ENCODE measurements at regions not wholly inside any gene's neighbourhood (a gene's known extent, or its start where the extent isn't known, plus 50 kb on each side); places are given as distances from the start of the nearest gene placed in this dataset.

GRCh38 chr3:71966185-71966584 lies 181.2 kb upstream of the PROK2 start:
- TF ChIP-seq CTCF (IDR thresholded peaks at IDR 0.05; ENCODE audit: low read depth, low read length), result no peak
- Histone ChIP-seq H3K9me3 (no peaks in the 10 kb centered on the region), H3K36me3 (no peaks in the 10 kb centered on the region), H3K27me3 (no peaks in the 10 kb centered on the region), H3K4me1 (peaks cover 27% of the 10 kb centered on the region), H3K4me3 (ENCODE audit: low read depth, low read length) (no peak overlapping the region)
- DNase-seq, result no peak

- no peaks in the 10 kb centered on the region for H3K27me3 ChIP-seq
- no peaks in the 10 kb centered on the region for H3K36me3 ChIP-seq
- H3K4me1 ChIP-seq, result peaks cover 27% of the 10 kb centered on the region
- no peak for TF ChIP-seq CTCF (IDR thresholded peaks at IDR 0.05; ENCODE audit: low read depth, low read length)
- no peak overlapping the region for H3K4me3 ChIP-seq (ENCODE audit: low read depth, low read length)
- H3K9me3 ChIP-seq, result no peaks in the 10 kb centered on the region
- DNase-seq, result peak; percentile 68
These were observed 179.2 kb upstream of the PROK2 start for GRCh38 chr3:71964170-71964569.

- no peak for DNase-seq
- Histone ChIP-seq H3K4me1 (peaks cover 24% of the 10 kb centered on the region), H3K27me3 (no peaks in the 10 kb centered on the region), H3K36me3 (no peaks in the 10 kb centered on the region), H3K4me3 (ENCODE audit: low read depth, low read length) (no peak overlapping the region), H3K9me3 (no peaks in the 10 kb centered on the region)
- TF ChIP-seq CTCF (IDR thresholded peaks at IDR 0.05; ENCODE audit: low read depth, low read length), result no peak
These were observed 177.8 kb upstream of the PROK2 start for GRCh38 chr3:71962561-71963240.

GRCh38 chr3:71961891-71962290 lies 176.9 kb upstream of the PROK2 start:
- TF ChIP-seq CTCF (IDR thresholded peaks at IDR 0.05; ENCODE audit: low read depth, low read length), result no peak
- H3K27me3 ChIP-seq, result no peaks in the 10 kb centered on the region
- no peaks in the 10 kb centered on the region for H3K36me3 ChIP-seq
- H3K4me3 ChIP-seq (ENCODE audit: low read depth, low read length), result no peak overlapping the region
- DNase-seq, result no peak
- H3K4me1 ChIP-seq, result peaks cover 24% of the 10 kb centered on the region
- H3K9me3 ChIP-seq, result no peaks in the 10 kb centered on the region

- H3K27me3 ChIP-seq, result no peaks in the 10 kb centered on the region
- H3K4me3 ChIP-seq (ENCODE audit: low read depth, low read length), result no peak overlapping the region
- H3K9me3 ChIP-seq, result no peaks in the 10 kb centered on the region
- TF ChIP-seq CTCF (IDR thresholded peaks at IDR 0.05; ENCODE audit: low read depth, low read length), result no peak
- H3K4me1 ChIP-seq, result peaks cover 29% of the 10 kb centered on the region
- no peaks in the 10 kb centered on the region for H3K36me3 ChIP-seq
- no peak for DNase-seq
These were observed 176.4 kb upstream of the PROK2 start for GRCh38 chr3:71961378-71961777.

GRCh38 chr3:71958533-71958932 lies 173.6 kb upstream of the PROK2 start:
- Histone ChIP-seq H3K9me3 (no peaks in the 10 kb centered on the region), H3K4me3 (ENCODE audit: low read depth, low read length) (no peak overlapping the region), H3K4me1 (peaks cover 28% of the 10 kb centered on the region), H3K36me3 (no peaks in the 10 kb centered on the region), H3K27me3 (no peaks in the 10 kb centered on the region)
- DNase-seq, result no peak
- no peak for TF ChIP-seq CTCF (IDR thresholded peaks at IDR 0.05; ENCODE audit: low read depth, low read length)

Data from BE2C (cell line).